ENCODE measurements at regions not wholly inside any gene's neighbourhood (a gene's known extent, or its start where the extent isn't known, plus 50 kb on each side); places are given as distances from the start of the nearest gene placed in this dataset.

DNA sequence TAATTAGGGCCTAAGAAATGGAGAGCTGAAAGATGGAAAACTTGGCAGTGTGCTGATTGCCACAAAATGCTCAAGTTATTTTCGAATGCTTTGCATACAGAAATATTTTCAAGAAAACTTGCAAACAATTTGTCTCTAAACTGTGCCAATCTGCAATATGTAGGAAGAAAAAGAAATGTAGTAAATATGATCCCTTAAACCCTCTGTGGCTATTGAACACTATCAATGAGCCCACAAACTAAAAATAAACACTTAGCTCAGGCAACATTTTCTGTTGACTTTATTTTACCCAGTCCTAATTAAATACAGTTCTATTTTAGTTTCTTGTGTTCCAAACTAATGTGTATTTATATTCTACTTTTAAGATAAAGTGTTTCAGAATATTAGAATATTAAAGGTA lies 342.1 kb downstream of the SEMA3D start:
- TF ChIP-seq POLR2A (IDR thresholded peaks at IDR 0.05) (no peak), EP300 (IDR thresholded peaks at IDR 0.05) (no peak)
- TF ChIP-seq, protein P1, sequence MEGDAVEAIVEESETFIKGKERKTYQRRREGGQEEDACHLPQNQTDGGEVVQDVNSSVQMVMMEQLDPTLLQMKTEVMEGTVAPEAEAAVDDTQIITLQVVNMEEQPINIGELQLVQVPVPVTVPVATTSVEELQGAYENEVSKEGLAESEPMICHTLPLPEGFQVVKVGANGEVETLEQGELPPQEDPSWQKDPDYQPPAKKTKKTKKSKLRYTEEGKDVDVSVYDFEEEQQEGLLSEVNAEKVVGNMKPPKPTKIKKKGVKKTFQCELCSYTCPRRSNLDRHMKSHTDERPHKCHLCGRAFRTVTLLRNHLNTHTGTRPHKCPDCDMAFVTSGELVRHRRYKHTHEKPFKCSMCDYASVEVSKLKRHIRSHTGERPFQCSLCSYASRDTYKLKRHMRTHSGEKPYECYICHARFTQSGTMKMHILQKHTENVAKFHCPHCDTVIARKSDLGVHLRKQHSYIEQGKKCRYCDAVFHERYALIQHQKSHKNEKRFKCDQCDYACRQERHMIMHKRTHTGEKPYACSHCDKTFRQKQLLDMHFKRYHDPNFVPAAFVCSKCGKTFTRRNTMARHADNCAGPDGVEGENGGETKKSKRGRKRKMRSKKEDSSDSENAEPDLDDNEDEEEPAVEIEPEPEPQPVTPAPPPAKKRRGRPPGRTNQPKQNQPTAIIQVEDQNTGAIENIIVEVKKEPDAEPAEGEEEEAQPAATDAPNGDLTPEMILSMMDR (IDR thresholded peaks at IDR 0.05), result no peak
- no peak for DNase-seq (ENCODE audit: low spot score in 2 of 2)
- Histone ChIP-seq H3K27ac (no peak overlapping the region), H3K27me3 (no peaks in the 10 kb centered on the region), H3K36me3 (no peaks in the 10 kb centered on the region), H3K4me1 (no peaks in the 10 kb centered on the region), H3K9me3 (no peaks in the 10 kb centered on the region), H3K4me3 (no peak overlapping the region)
- WGBS, 2 donors, result 52 to 67% methylated on average over 1 of the region's 1 CpG

- Histone ChIP-seq H3K36me3 (no peaks in the 10 kb centered on the region), H3K27me3 (no peaks in the 10 kb centered on the region), H3K4me1 (no peaks in the 10 kb centered on the region), H3K9me3 (no peaks in the 10 kb centered on the region), H3K27ac (no peak overlapping the region), H3K4me3 (no peak overlapping the region)
- TF ChIP-seq, protein P1 (IDR thresholded peaks at IDR 0.05), result no peak
- no peak for TF ChIP-seq EP300 (IDR thresholded peaks at IDR 0.05)
- WGBS, 2 donors, result 76 to 77% methylated on average over 3 of the region's 3 CpGs
- DNase-seq (ENCODE audit: low spot score in 2 of 2), result no peak
Observed at GRCh38 chr7:84841809-84842208, 345.0 kb downstream of the SEMA3D start.

- H3K36me3 ChIP-seq, result no peaks in the 10 kb centered on the region
- TF ChIP-seq, protein P1 (IDR thresholded peaks at IDR 0.05), result no peak
- TF ChIP-seq EP300 (IDR thresholded peaks at IDR 0.05), result no peak
- TF ChIP-seq POLR2A (IDR thresholded peaks at IDR 0.05), result no peak
- no peaks in the 10 kb centered on the region for H3K4me1 ChIP-seq
- H3K4me3 ChIP-seq, result no peak overlapping the region
- H3K9me3 ChIP-seq, result no peaks in the 10 kb centered on the region
- 90 to 92% methylated on average over 5 of the region's 5 CpGs for WGBS, 2 donors
- H3K27me3 ChIP-seq, result no peaks in the 10 kb centered on the region
- no peak for DNase-seq (ENCODE audit: low spot score in 2 of 2)
- no peak overlapping the region for H3K27ac ChIP-seq
Observed at GRCh38 chr7:84838857-84839256, 348.0 kb downstream of the SEMA3D start.

GRCh38 chr7:84837405-84837804 lies 349.5 kb downstream of the SEMA3D start:
- WGBS, 2 donors, result 72 to 77% methylated on average over 2 of the region's 2 CpGs
- no peaks in the 10 kb centered on the region for H3K4me1 ChIP-seq

GRCh38 chr7:84829719-84830118 lies 357.1 kb downstream of the SEMA3D start:
- H3K9me3 ChIP-seq, result no peaks in the 10 kb centered on the region
- no peak overlapping the region for H3K4me3 ChIP-seq
- TF ChIP-seq, protein P1 (IDR thresholded peaks at IDR 0.05), result no peak
- no peak for TF ChIP-seq POLR2A (IDR thresholded peaks at IDR 0.05)
- TF ChIP-seq EP300 (IDR thresholded peaks at IDR 0.05), result no peak
- H3K27me3 ChIP-seq, result no peaks in the 10 kb centered on the region
- no peaks in the 10 kb centered on the region for H3K36me3 ChIP-seq
- no peaks in the 10 kb centered on the region for H3K4me1 ChIP-seq
- no peak for DNase-seq (ENCODE audit: low spot score in 2 of 2)
- no peak overlapping the region for H3K27ac ChIP-seq

More at GRCh38 chr7:84837405-84837804, 349.5 kb downstream of the SEMA3D start:
- no peaks in the 10 kb centered on the region for H3K9me3 ChIP-seq
- H3K4me3 ChIP-seq, result no peak overlapping the region
- H3K27me3 ChIP-seq, result no peaks in the 10 kb centered on the region
- H3K36me3 ChIP-seq, result no peaks in the 10 kb centered on the region
- TF ChIP-seq, protein P1 (IDR thresholded peaks at IDR 0.05), result no peak
- H3K27ac ChIP-seq, result no peak overlapping the region
- no peak for DNase-seq (ENCODE audit: low spot score in 2 of 2)

All from tibial nerve (tissue), 4 donors.